Immature natural killer cell (primary cell): ENCODE measurements at regions not wholly inside any gene's neighbourhood (a gene's known extent, or its start where the extent isn't known, plus 50 kb on each side); places are given as distances from the start of the nearest gene placed in this dataset.
"Not testable (repeated sequence)": the region's sequence is repeated elsewhere in the genome, so short reads cannot be mapped to it uniquely, and the experiment has no call there.

ENCODE experiments used
- DNase-seq, 3 donors: peaks; one replicate each; pipeline ENCODE4 v3.0.0; 2022; ENCODE audit warnings: mixed read lengths in 1 of 3
- H3K27ac Mint-ChIP-seq, 6 donors: one replicate each; pipeline ENCODE4 v1.8.0; 2020; ENCODE audit warnings: mixed read lengths in 6 of 6, mild to moderate bottlenecking in 5 of 6, inconsistent platforms in 4 of 6, moderate library complexity in 3 of 6
- H3K27me3 Mint-ChIP-seq, 3 donors: one replicate each; pipeline ENCODE4 v1.8.0; 2020 to 2021; ENCODE audit warnings: low read depth in 3 of 3, mild to moderate bottlenecking in 3 of 3, mixed read lengths in 3 of 3, moderate library complexity in 3 of 3, inconsistent platforms in 1 of 3
- H3K36me3 Mint-ChIP-seq, 3 donors: one replicate each; pipeline ENCODE4 v1.8.0; 2020; ENCODE audit warnings: mixed read lengths in 3 of 3, inconsistent platforms in 2 of 3, mild to moderate bottlenecking in 2 of 3
- H3K4me1 Mint-ChIP-seq, 2 donors: one replicate each; pipeline ENCODE4 v1.8.0; 2020; ENCODE audit warnings: inconsistent platforms in 2 of 2, mild to moderate bottlenecking in 2 of 2, mixed read lengths in 2 of 2, moderate library complexity in 1 of 2
- H3K4me3 Mint-ChIP-seq, 5 donors: one replicate each; pipeline ENCODE4 v1.8.0; 2020; ENCODE audit warnings: mild to moderate bottlenecking in 5 of 5, mixed read lengths in 5 of 5, inconsistent platforms in 3 of 5, moderate library complexity in 3 of 5
- H3K9me3 Mint-ChIP-seq, 6 donors: one replicate each; pipeline ENCODE4 v1.8.0; 2020; ENCODE audit warnings: mild to moderate bottlenecking in 6 of 6, mixed read lengths in 6 of 6, inconsistent platforms in 4 of 6, moderate library complexity in 3 of 6

- H3K9me3 Mint-ChIP-seq = no peaks in the 10 kb centered on the region
- H3K27me3 Mint-ChIP-seq = peaks cover under 1 to 5% (median 5%) of the 10 kb centered on the region in 3 donors
- H3K36me3 Mint-ChIP-seq = no peaks in the 10 kb centered on the region
- H3K4me1 Mint-ChIP-seq = no peaks in the 10 kb centered on the region
- H3K27ac Mint-ChIP-seq = no peak overlapping the region
- H3K4me3 Mint-ChIP-seq = no peak overlapping the region
- no peak for DNase-seq
These were observed 94.3 kb upstream of the GLI2 start for GRCh38 chr2:120641366-120641771.

- DNase-seq = no peak
- peaks cover 2 to 6% (median 5%) of the 10 kb centered on the region in 3 donors for H3K27me3 Mint-ChIP-seq
- H3K9me3 Mint-ChIP-seq = no peaks in the 10 kb centered on the region
- no peaks in the 10 kb centered on the region for H3K4me1 Mint-ChIP-seq
- H3K4me3 Mint-ChIP-seq = no peak overlapping the region
- H3K36me3 Mint-ChIP-seq = no peaks in the 10 kb centered on the region
- H3K27ac Mint-ChIP-seq = no peak overlapping the region
These were observed 93.0 kb upstream of the GLI2 start for GRCh38 chr2:120642646-120643045.

GRCh38 chr2:120646994-120647393, 88.7 kb upstream of the GLI2 start:
- Mint-ChIP-seq H3K4me3 (no peak overlapping the region), H3K9me3 (peaks cover 0 to 29% (median 18%) of the 10 kb centered on the region in 6 donors), H3K36me3 (peaks cover 4 to 8% (median 7%) of the 10 kb centered on the region in 3 donors), H3K27ac (no peak overlapping the region), H3K27me3 (peaks cover under 1 to 10% (median 2%) of the 10 kb centered on the region in 3 donors), H3K4me1 (no peaks in the 10 kb centered on the region)
- DNase-seq = no peak

GRCh38 chr2:120647487-120647886, 88.2 kb upstream of the GLI2 start:
- no peak overlapping the region for H3K4me3 Mint-ChIP-seq
- H3K27ac Mint-ChIP-seq = no peak overlapping the region
- H3K4me1 Mint-ChIP-seq = no peaks in the 10 kb centered on the region

GRCh38 chr2:120649381-120649780, 86.3 kb upstream of the GLI2 start:
- H3K4me3 Mint-ChIP-seq, H3K4me1 Mint-ChIP-seq, H3K27me3 Mint-ChIP-seq, DNase-seq, H3K36me3 Mint-ChIP-seq, H3K27ac Mint-ChIP-seq: not testable (repeated sequence)
- H3K9me3 Mint-ChIP-seq = peaks cover 0 to 30% (median 19%) of the 10 kb centered on the region in 6 donors

More at GRCh38 chr2:120647487-120647886, 88.2 kb upstream of the GLI2 start:
- peaks cover 4 to 8% (median 7%) of the 10 kb centered on the region in 3 donors for H3K36me3 Mint-ChIP-seq
- no peak for DNase-seq
- H3K9me3 Mint-ChIP-seq = peaks cover 0 to 30% (median 18%) of the 10 kb centered on the region in 6 donors
- H3K27me3 Mint-ChIP-seq = peaks cover 0 to 10% (median 2%) of the 10 kb centered on the region in 3 donors

GRCh38 chr2:120650022-120650644, 85.5 kb upstream of the GLI2 start:
- Mint-ChIP-seq H3K4me1 (no peaks in the 10 kb centered on the region), H3K27me3 (peaks cover 0 to 7% (median 2%) of the 10 kb centered on the region in 3 donors), H3K4me3 (no peak overlapping the region), H3K9me3 (peaks cover 0 to 30% (median 19%) of the 10 kb centered on the region in 6 donors), H3K36me3 (peaks cover 4 to 8% (median 7%) of the 10 kb centered on the region in 3 donors), H3K27ac (no peak overlapping the region)
- DNase-seq = no peak

GRCh38 chr2:120651818-120652217, 83.8 kb upstream of the GLI2 start:
- Mint-ChIP-seq H3K27ac (no peak overlapping the region), H3K36me3 (peaks cover 4 to 8% (median 7%) of the 10 kb centered on the region in 3 donors), H3K9me3 (peaks cover 0 to 30% (median 20%) of the 10 kb centered on the region in 6 donors), H3K4me3 (no peak overlapping the region), H3K27me3 (peaks cover 0 to 6% (median 5%) of the 10 kb centered on the region in 3 donors), H3K4me1 (no peaks in the 10 kb centered on the region)
- DNase-seq = no peak

- Mint-ChIP-seq H3K4me1 (no peaks in the 10 kb centered on the region), H3K4me3 (no peak overlapping the region), H3K27ac (no peak overlapping the region), H3K27me3 (peaks cover 0 to 6% (median 2%) of the 10 kb centered on the region in 3 donors), H3K36me3 (peaks cover 4 to 8% (median 7%) of the 10 kb centered on the region in 3 donors), H3K9me3 (peaks cover 0 to 30% (median 20%) of the 10 kb centered on the region in 6 donors)
- DNase-seq = no peak
These were observed 82.6 kb upstream of the GLI2 start for GRCh38 chr2:120653046-120653445.

- Mint-ChIP-seq H3K36me3 (peaks cover 4 to 8% (median 7%) of the 10 kb centered on the region in 3 donors), H3K27me3 (peaks cover 0 to 6% (median 2%) of the 10 kb centered on the region in 3 donors), H3K27ac (no peak overlapping the region), H3K4me1 (no peaks in the 10 kb centered on the region), H3K4me3 (no peak overlapping the region), H3K9me3 (peaks cover 0 to 30% (median 20%) of the 10 kb centered on the region in 6 donors)
- no peak for DNase-seq
These were observed 81.8 kb upstream of the GLI2 start for GRCh38 chr2:120653871-120654270.

GRCh38 chr2:120654381-120655134, 81.1 kb upstream of the GLI2 start:
- H3K27ac Mint-ChIP-seq = no peak overlapping the region
- no peaks in the 10 kb centered on the region for H3K4me1 Mint-ChIP-seq
- peaks cover 4 to 7% (median 5%) of the 10 kb centered on the region in 3 donors for H3K36me3 Mint-ChIP-seq
- no peak overlapping the region for H3K4me3 Mint-ChIP-seq
- H3K9me3 Mint-ChIP-seq = peaks cover 0 to 25% (median 15%) of the 10 kb centered on the region in 6 donors
- DNase-seq = no peak
- peaks cover 0 to 6% (median 2%) of the 10 kb centered on the region in 3 donors for H3K27me3 Mint-ChIP-seq

GRCh38 chr2:120656273-120656950, 79.3 kb upstream of the GLI2 start:
- no peak overlapping the region for H3K27ac Mint-ChIP-seq
- no peaks in the 10 kb centered on the region for H3K4me1 Mint-ChIP-seq
- peaks cover 0 to 7% (median 2%) of the 10 kb centered on the region in 6 donors for H3K9me3 Mint-ChIP-seq
- H3K36me3 Mint-ChIP-seq = no peaks in the 10 kb centered on the region
- DNase-seq = no peak
- H3K27me3 Mint-ChIP-seq = peaks cover 0 to 7% (median 0%) of the 10 kb centered on the region in 3 donors
- H3K4me3 Mint-ChIP-seq = no peak overlapping the region

- H3K9me3 Mint-ChIP-seq = peaks cover 0 to 5% (median 0%) of the 10 kb centered on the region in 6 donors
- H3K27me3 Mint-ChIP-seq = peaks cover 0 to 11% (median 0%) of the 10 kb centered on the region in 3 donors
- H3K4me1 Mint-ChIP-seq = no peaks in the 10 kb centered on the region
- H3K27ac Mint-ChIP-seq = no peak overlapping the region
- H3K4me3 Mint-ChIP-seq = no peak overlapping the region
- no peaks in the 10 kb centered on the region for H3K36me3 Mint-ChIP-seq
- DNase-seq = no peak
These were observed 77.5 kb upstream of the GLI2 start for GRCh38 chr2:120658042-120658769.

GRCh38 chr2:120658770-120659158, 76.9 kb upstream of the GLI2 start:
- no peak overlapping the region for H3K27ac Mint-ChIP-seq
- H3K27me3 Mint-ChIP-seq = peaks cover 0 to 11% (median 0%) of the 10 kb centered on the region in 3 donors
- no peaks in the 10 kb centered on the region for H3K4me1 Mint-ChIP-seq
- H3K36me3 Mint-ChIP-seq = no peaks in the 10 kb centered on the region
- DNase-seq = no peak
- H3K4me3 Mint-ChIP-seq = no peak overlapping the region
- peaks cover 0 to 5% (median 0%) of the 10 kb centered on the region in 6 donors for H3K9me3 Mint-ChIP-seq
